Activated naive CD8-positive, alpha-beta T cell (primary cell): ENCODE measurements at regions not wholly inside any gene's neighbourhood (a gene's known extent, or its start where the extent isn't known, plus 50 kb on each side); places are given as distances from the start of the nearest gene placed in this dataset.

ENCODE experiments used
- H3K27ac Mint-ChIP-seq: one replicate; pipeline ENCODE4 v1.8.0; 2021; ENCODE audit warnings: mixed read lengths
- H3K27me3 Mint-ChIP-seq: one replicate; pipeline ENCODE4 v1.8.0; 2021; ENCODE audit warnings: mixed read lengths
- H3K36me3 Mint-ChIP-seq: one replicate; pipeline ENCODE4 v1.8.0; 2021; ENCODE audit warnings: mixed read lengths
- H3K4me1 Mint-ChIP-seq: one replicate; pipeline ENCODE4 v1.8.0; 2021; ENCODE audit warnings: low read depth, mixed read lengths
- H3K4me3 Mint-ChIP-seq: one replicate; pipeline ENCODE4 v1.8.0; 2021; ENCODE audit warnings: mild to moderate bottlenecking, mixed read lengths
- H3K9me3 Mint-ChIP-seq: one replicate; pipeline ENCODE4 v1.8.0; 2021; ENCODE audit warnings: low read depth, mixed read lengths

DNA sequence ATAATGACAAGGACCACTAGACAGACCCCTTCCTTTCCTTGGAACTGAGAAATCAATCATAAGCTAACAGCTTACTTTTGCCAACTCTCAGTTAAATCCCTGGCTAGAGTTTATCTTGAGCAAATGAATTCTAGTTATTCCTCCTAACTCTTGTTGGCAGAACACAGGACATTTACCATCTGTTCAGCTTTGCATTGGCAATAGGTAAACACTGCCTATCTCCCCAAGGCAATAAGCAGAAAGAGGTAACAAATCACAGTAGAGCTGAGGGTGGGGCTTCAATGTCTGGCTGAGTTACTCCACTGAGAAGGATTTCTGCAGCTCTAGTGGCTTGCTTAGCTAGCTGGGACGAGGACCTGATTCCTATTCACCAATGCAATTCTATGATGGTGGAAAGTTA, 503.3 kb upstream of the GRIA1 start:
- Mint-ChIP-seq H3K9me3 (no peaks in the 10 kb centered on the region), H3K4me1 (no peaks in the 10 kb centered on the region), H3K4me3 (no peak overlapping the region), H3K27me3 (no peaks in the 10 kb centered on the region), H3K36me3 (no peaks in the 10 kb centered on the region), H3K27ac (no peak overlapping the region)

GRCh38 chr5:152990217-152990616, 500.3 kb upstream of the GRIA1 start:
- H3K27ac Mint-ChIP-seq, result no peak overlapping the region
- H3K4me1 Mint-ChIP-seq, result no peaks in the 10 kb centered on the region
- H3K36me3 Mint-ChIP-seq, result no peaks in the 10 kb centered on the region
- H3K9me3 Mint-ChIP-seq, result no peaks in the 10 kb centered on the region
- no peaks in the 10 kb centered on the region for H3K27me3 Mint-ChIP-seq
- H3K4me3 Mint-ChIP-seq, result no peak overlapping the region

GRCh38 chr5:152990649-152991048, 499.8 kb upstream of the GRIA1 start:
- Mint-ChIP-seq H3K9me3 (no peaks in the 10 kb centered on the region), H3K4me1 (no peaks in the 10 kb centered on the region), H3K4me3 (no peak overlapping the region), H3K36me3 (no peaks in the 10 kb centered on the region), H3K27me3 (no peaks in the 10 kb centered on the region), H3K27ac (no peak overlapping the region)

- Mint-ChIP-seq H3K27ac (no peak overlapping the region), H3K4me3 (no peak overlapping the region)
Observed at GRCh38 chr5:152994033-152994680, 496.3 kb upstream of the GRIA1 start.

DNA sequence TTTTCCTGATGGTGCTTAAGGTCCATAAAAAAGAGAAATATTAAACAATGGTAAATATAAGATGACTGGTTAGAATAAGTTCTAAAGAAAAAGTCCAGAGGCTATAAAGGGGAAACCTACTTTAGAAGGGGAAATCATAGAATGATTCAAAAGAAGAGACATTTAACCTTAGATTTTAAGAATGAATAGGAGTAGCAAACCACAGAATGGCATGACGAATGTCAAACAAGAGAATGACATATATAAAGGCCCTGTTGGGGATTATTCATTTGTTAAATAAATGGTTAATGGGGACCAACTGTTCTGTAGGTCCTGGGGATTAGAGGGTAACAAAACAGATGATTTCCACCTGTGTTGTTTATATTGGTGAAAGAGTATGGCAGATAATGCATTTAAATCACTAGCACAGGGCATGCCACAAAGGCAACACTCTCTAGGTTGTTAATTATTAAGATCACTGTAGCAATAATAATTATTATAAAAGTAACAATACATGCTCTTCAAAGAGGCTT, 495.2 kb upstream of the GRIA1 start:
- Mint-ChIP-seq H3K27me3 (no peaks in the 10 kb centered on the region), H3K9me3 (no peaks in the 10 kb centered on the region), H3K36me3 (no peaks in the 10 kb centered on the region), H3K27ac (no peak overlapping the region), H3K4me3 (no peak overlapping the region), H3K4me1 (no peaks in the 10 kb centered on the region)

More at GRCh38 chr5:152994033-152994680, 496.3 kb upstream of the GRIA1 start:
- H3K27me3 Mint-ChIP-seq, result no peaks in the 10 kb centered on the region
- H3K4me1 Mint-ChIP-seq, result no peaks in the 10 kb centered on the region
- no peaks in the 10 kb centered on the region for H3K9me3 Mint-ChIP-seq
- no peaks in the 10 kb centered on the region for H3K36me3 Mint-ChIP-seq

DNA sequence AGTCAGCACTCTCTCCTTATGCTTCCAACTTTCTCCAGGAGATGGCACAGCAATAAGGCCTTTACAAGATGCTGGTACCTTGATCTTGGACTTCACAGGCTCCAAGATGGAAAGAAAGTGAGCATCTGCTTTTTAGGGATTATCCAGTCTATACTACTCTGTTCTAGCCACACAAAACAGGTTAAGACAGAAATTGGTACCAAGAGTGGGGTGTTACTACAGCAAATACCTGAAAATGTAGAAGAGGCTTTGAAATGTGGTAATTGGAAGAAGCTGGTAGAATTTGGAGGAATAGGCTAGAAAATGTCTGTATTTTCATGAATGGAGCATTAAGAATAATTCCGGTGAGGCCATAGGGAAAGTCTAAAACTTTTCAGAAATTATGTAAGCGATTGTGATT, 484.8 kb upstream of the GRIA1 start:
- Mint-ChIP-seq H3K36me3 (no peaks in the 10 kb centered on the region), H3K9me3 (peaks cover 10% of the 10 kb centered on the region), H3K27ac (no peak overlapping the region), H3K4me3 (no peak overlapping the region), H3K27me3 (no peaks in the 10 kb centered on the region), H3K4me1 (no peaks in the 10 kb centered on the region)

DNA sequence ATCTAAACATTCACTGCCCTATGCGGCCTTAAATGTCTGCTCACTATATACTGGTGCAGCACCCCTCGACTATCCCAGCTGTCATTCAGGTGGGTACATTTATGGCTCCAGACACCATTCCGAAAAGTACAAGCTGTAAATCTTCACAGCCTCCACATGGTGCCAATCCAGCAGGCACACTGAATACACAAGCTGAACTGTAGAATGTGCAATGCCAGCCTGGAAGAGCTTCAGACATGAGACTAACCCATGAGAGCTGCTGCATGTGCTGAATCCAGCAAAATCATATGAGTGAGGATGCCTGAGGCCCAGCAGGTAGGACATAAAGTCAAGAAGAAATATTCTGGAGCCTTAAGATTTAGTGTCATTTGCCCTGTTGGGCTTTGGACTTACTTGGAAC, 483.8 kb upstream of the GRIA1 start:
- Mint-ChIP-seq H3K9me3 (peaks cover 10% of the 10 kb centered on the region), H3K27ac (no peak overlapping the region), H3K36me3 (no peaks in the 10 kb centered on the region), H3K4me1 (no peaks in the 10 kb centered on the region), H3K4me3 (no peak overlapping the region), H3K27me3 (no peaks in the 10 kb centered on the region)

GRCh38 chr5:153014194-153014593, 476.3 kb upstream of the GRIA1 start:
- Mint-ChIP-seq H3K27ac (no peak overlapping the region), H3K27me3 (no peaks in the 10 kb centered on the region), H3K36me3 (no peaks in the 10 kb centered on the region), H3K4me1 (no peaks in the 10 kb centered on the region), H3K9me3 (peaks cover 28% of the 10 kb centered on the region), H3K4me3 (no peak overlapping the region)

GRCh38 chr5:153018121-153018520, 472.3 kb upstream of the GRIA1 start:
- Mint-ChIP-seq H3K9me3 (peaks cover 59% of the 10 kb centered on the region), H3K4me3 (no peak overlapping the region), H3K27me3 (no peaks in the 10 kb centered on the region), H3K27ac (no peak overlapping the region), H3K36me3 (no peaks in the 10 kb centered on the region), H3K4me1 (no peaks in the 10 kb centered on the region)

- peaks cover 3% of the 10 kb centered on the region for H3K9me3 Mint-ChIP-seq
- H3K36me3 Mint-ChIP-seq, result no peaks in the 10 kb centered on the region
- H3K27ac Mint-ChIP-seq, result no peak overlapping the region
- no peaks in the 10 kb centered on the region for H3K4me1 Mint-ChIP-seq
- H3K27me3 Mint-ChIP-seq, result no peaks in the 10 kb centered on the region
- no peak overlapping the region for H3K4me3 Mint-ChIP-seq
Observed at GRCh38 chr5:153030755-153031725, 459.4 kb upstream of the GRIA1 start.

DNA sequence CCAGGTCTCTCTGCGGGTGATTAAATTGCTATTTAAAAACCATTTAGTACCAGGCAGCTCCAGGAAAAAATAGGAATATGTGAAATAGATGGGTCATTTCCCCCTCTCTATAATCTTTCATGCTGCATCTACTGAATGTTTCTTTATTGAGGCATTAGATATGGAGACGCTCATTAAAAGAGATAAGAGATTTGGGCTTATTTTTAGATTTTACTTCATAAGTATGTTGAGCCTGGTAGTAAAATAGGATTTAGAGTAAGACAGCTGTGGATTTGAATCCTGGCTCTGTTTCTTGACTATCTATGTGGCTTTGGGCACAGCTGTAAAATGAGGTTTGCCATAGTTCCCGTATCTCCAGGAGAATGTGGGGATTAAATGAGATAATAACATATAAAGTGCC, 451.0 kb upstream of the GRIA1 start:
- H3K9me3 Mint-ChIP-seq, result peaks cover 12% of the 10 kb centered on the region
- H3K4me3 Mint-ChIP-seq, result no peak overlapping the region
- no peaks in the 10 kb centered on the region for H3K4me1 Mint-ChIP-seq
- H3K36me3 Mint-ChIP-seq, result no peaks in the 10 kb centered on the region
- H3K27ac Mint-ChIP-seq, result no peak overlapping the region
- H3K27me3 Mint-ChIP-seq, result no peaks in the 10 kb centered on the region

DNA sequence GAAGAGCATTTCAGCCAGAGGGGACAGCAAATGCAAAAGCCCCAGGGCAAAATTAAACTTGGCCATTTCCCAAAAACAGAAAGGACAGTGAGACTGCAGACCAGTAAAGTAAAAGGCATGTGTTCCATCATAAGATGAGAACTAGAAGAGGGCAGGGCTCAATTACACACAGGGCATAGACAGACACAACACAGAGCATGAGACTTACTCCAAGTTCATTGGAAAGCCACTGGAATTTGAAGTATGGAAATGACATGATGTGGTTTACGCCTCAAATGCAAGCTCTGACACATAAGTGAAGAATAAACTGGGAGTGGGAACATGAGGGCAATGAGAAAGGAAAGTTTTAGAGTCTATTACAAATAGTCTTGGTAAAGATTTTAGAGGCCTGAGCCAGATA, 446.6 kb upstream of the GRIA1 start:
- Mint-ChIP-seq H3K27me3 (no peaks in the 10 kb centered on the region), H3K4me3 (no peak overlapping the region), H3K4me1 (no peaks in the 10 kb centered on the region), H3K27ac (no peak overlapping the region), H3K9me3 (peaks cover 8% of the 10 kb centered on the region), H3K36me3 (no peaks in the 10 kb centered on the region)

DNA sequence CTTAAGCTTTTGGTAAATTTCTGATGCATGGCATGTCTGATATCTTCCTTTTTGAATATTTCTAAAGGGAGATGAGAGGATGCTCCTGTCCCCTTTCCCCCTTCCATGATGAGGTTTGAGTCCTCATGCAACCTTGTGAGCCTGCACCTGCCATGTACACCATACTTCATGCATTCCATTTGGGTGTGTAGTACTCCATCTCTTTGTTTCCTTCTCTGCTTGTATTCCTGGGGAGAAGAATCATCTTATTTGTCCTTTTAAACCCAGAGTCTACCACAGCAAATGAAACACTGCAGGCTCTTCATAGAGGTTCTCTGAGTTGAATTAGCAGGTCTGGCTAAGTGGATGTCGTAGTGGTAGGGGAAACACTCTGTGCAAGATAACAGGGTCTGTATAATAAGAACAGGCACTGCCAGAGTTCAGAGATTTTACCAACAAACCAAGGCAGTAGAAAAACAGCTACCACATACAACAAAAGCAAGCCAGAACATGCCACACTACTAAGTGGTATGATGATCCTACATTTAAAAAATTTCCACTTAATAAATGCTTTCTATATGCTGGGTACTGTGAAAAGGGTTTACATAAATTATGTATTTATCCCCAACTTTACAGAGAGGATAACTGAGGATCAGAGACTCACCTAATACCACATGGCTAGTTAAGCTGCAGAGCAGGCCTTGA, 439.8 kb upstream of the GRIA1 start:
- no peaks in the 10 kb centered on the region for H3K36me3 Mint-ChIP-seq
- no peaks in the 10 kb centered on the region for H3K27me3 Mint-ChIP-seq
- H3K9me3 Mint-ChIP-seq, result no peaks in the 10 kb centered on the region
- H3K4me1 Mint-ChIP-seq, result no peaks in the 10 kb centered on the region
- H3K27ac Mint-ChIP-seq, result no peak overlapping the region
- H3K4me3 Mint-ChIP-seq, result no peak overlapping the region

GRCh38 chr5:153066281-153066680, 424.2 kb upstream of the GRIA1 start:
- Mint-ChIP-seq H3K27ac (no peak overlapping the region), H3K4me3 (no peak overlapping the region), H3K36me3 (no peaks in the 10 kb centered on the region), H3K9me3 (peaks cover 5% of the 10 kb centered on the region), H3K27me3 (no peaks in the 10 kb centered on the region), H3K4me1 (no peaks in the 10 kb centered on the region)

GRCh38 chr5:153067869-153068268, 422.6 kb upstream of the GRIA1 start:
- Mint-ChIP-seq H3K4me3 (no peak overlapping the region), H3K4me1 (no peaks in the 10 kb centered on the region), H3K27ac (no peak overlapping the region), H3K27me3 (no peaks in the 10 kb centered on the region), H3K36me3 (no peaks in the 10 kb centered on the region), H3K9me3 (peaks cover 5% of the 10 kb centered on the region)
